WI38 (cell line): ENCODE measurements at regions not wholly inside any gene's neighbourhood (a gene's known extent, or its start where the extent isn't known, plus 50 kb on each side); places are given as distances from the start of the nearest gene placed in this dataset.
"Not testable (repeated sequence)": the region's sequence is repeated elsewhere in the genome, so short reads cannot be mapped to it uniquely, and the experiment has no call there.

Experiments
- H3K4me3 ChIP-seq: 2 replicates; pipeline ENCODE4 v1.5.1; 2011; ENCODE audit warnings: low read depth, mild to moderate bottlenecking, control low read depth, low read length
- TF ChIP-seq, protein P1 (sequence below): IDR thresholded peaks from 2 replicates; pipeline ENCODE4 v1.5.1; 2012; ENCODE audit warnings: low read depth, mild to moderate bottlenecking, control low read depth, low read length

DNA sequence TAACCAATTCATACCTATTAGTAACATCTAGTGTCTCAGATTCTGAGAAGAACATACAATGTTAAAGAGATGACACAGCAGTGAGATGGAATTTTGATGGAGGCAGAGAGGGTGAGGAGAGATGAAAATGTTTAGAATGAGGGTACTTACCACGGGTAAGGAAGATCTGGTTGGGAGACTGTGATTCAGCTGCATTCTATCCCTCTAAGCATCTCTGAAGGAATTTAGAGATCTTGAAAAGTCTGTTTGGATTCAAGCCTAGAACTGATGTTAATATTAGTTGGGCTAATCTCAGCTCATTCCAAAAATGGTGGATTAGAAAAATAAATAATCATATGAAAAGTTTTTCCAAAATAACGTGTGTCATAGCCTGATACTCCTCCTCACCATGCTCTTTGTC, 191.5 kb upstream of the CLINT1 start:
- H3K4me3 ChIP-seq = no peak overlapping the region
- TF ChIP-seq, protein P1, sequence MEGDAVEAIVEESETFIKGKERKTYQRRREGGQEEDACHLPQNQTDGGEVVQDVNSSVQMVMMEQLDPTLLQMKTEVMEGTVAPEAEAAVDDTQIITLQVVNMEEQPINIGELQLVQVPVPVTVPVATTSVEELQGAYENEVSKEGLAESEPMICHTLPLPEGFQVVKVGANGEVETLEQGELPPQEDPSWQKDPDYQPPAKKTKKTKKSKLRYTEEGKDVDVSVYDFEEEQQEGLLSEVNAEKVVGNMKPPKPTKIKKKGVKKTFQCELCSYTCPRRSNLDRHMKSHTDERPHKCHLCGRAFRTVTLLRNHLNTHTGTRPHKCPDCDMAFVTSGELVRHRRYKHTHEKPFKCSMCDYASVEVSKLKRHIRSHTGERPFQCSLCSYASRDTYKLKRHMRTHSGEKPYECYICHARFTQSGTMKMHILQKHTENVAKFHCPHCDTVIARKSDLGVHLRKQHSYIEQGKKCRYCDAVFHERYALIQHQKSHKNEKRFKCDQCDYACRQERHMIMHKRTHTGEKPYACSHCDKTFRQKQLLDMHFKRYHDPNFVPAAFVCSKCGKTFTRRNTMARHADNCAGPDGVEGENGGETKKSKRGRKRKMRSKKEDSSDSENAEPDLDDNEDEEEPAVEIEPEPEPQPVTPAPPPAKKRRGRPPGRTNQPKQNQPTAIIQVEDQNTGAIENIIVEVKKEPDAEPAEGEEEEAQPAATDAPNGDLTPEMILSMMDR = no peak

DNA sequence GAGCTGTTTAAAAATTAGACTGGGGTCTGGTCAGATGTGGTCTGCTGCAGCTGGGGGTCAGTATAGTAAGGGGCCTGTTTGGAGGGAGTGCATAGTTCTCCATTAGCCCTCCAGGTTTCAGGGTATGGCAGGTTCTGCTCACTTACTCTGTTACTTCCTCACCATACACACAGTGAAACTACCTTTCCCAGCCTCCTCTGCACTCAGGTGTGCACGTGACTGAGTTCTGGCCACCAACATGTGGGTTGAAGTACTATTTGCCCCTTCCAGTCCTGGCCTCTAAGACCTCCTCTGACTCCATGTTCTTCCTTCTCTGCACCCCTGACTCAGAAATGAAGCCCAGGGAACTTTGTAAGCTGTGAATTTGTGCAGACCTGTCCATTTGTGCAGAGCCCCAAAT, 190.5 kb upstream of the CLINT1 start:
- TF ChIP-seq, protein P1 = no peak
- no peak overlapping the region for H3K4me3 ChIP-seq

DNA sequence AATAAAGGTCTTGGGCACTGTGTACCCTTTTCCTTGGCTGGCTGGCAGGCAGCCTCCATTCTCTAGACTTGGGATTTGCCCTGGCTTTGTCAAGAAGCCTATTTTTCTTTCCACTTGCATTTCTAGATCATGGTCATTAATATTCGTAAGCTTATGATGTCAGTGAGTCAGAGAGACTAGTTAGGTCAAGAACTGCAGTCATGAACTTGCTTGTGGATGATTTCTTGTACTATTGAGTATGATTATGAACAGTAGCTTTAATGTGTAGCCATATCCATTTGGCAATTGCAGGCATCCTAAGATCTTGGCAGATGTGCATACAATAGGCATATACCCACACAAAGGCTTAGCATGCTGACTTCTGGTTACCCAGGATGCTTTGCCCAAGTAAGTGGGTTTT, 186.8 kb upstream of the CLINT1 start:
- no peak overlapping the region for H3K4me3 ChIP-seq
- TF ChIP-seq, protein P1 = no peak

DNA sequence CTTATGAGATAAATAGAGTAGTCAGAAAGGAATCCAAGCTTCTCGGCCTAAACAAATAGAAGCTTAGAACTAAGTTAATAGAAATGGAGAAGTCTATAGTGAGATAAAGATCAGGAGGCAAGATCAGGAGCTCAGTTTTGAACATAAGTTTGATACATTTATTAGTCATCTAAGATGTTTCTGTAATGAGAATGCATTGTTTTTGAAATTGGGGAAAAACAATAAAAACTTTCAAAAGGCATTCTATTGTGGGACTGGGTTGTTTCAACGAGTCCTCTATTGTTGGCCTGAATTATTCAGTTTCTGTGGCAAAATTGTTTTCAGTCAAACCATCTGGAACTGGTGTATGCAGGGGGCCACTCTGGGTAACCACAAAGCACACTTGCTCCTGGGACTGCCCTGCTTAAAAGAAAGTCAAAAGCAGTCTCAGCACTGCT, 181.0 kb upstream of the CLINT1 start:
- no peak overlapping the region for H3K4me3 ChIP-seq
- TF ChIP-seq, protein P1 = no peak

DNA sequence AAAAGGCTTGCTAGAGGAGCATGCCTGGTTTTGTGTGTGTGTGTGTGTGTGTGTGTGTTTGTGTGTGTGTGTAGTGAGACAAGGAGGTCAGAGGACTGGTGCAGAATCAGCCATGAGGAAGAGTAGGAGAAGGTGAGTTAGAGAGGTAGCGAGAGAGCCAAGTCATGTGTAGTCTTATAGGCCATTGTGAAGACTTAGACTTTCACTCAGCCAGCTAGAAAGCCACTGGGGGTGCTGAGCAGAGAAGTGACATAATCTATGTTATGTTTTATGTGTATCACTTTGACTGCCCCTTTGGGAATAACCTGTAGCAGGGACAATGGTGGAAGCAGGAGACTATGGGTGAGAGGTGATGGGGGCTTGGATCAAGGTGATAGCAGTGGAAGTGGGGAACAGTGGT, 180.5 kb upstream of the CLINT1 start:
- TF ChIP-seq, protein P1 = no peak
- H3K4me3 ChIP-seq = no peak overlapping the region

DNA sequence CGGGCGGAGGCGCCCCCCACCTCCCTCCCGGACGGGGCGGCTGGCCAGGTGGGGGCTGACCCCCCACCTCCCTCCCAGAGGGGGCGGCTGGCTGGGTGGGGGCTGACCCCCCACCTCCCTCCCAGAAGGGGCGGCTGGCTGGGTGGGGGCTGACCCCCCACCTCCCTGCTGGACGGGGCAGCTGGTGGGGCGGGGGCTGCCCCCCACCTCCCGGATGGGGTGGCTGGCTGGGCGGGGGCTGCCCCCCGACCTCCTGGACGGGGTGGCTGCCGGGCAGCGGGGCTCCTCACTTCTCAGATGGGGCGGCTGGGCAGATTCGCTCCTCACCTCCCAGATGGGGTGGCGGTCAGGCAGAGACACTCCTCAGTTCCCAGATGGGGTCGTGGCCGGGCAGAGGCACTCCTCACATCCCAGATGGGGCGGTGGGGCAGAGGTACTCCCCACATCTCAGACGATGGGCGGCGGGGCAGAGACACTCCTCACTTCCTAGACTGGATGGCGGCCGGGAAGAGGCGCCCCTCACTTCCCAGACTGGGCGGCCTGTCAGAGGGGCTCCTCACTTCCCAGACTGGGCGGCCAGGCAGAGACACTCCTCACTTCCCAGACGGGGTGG, 178.1 kb upstream of the CLINT1 start:
- not testable (repeated sequence) for H3K4me3 ChIP-seq

DNA sequence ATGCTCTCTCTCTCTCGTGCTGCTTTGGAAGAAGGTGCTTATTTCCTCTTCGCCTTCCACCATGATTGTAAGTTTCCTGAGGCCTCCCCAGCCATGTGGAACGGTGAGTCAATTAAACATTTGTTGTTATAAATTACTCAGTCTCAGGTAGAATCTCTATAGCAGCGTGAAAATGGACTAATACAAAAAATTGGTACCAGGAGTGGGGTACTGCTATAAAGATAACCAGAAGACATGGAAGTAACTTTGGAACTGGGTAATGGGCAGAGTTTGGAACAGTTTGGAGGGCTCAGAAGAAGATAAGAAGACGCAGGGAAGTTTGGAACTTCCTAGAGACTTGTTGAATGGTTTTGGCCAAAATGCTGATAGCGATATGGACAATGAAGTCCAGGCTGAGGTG, 175.6 kb upstream of the CLINT1 start:
- not testable (repeated sequence) for H3K4me3 ChIP-seq

DNA sequence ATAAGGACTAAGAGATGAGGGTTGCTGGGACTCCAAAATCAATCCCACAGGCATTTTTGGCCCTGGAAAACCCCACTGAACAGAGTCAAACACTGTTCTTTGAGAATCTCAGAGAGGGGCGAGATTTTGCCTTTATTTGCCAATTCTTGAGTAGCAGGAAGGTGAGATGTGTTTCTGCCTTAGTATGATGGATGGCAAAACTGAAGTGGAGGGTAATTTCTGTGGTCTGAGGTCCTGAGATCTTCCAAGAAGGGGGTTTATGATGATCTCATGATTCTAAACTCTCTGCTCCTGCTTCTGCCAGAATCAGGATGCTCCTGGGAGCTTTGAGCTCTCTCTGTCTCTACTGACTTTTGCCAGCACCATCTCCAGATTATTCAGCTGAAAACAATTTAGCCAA, 174.8 kb upstream of the CLINT1 start:
- no peak overlapping the region for H3K4me3 ChIP-seq
- TF ChIP-seq, protein P1 = no peak

DNA sequence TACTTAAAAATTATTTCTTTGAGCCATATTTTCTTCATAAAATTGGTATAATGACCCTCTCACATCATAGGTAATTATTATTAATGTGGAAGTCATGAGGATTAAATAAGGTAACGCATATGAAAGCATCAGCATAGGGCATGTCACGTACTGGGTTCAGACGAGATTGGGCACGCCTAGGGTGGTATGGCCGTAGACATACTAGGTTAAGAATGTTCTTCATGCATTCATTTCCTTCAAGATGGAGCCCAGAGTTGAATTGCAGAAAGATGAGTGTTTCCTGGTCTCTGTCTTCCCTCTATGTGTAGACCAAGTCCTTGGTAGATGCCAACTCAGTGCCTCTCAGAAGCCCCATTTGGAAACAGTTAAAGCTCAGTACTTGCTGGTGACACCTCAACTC, 174.1 kb upstream of the CLINT1 start:
- no peak overlapping the region for H3K4me3 ChIP-seq
- TF ChIP-seq, protein P1 = no peak
